ENCODE measurements at regions not wholly inside any gene's neighbourhood (a gene's known extent, or its start where the extent isn't known, plus 50 kb on each side); places are given as distances from the start of the nearest gene placed in this dataset.

DNA sequence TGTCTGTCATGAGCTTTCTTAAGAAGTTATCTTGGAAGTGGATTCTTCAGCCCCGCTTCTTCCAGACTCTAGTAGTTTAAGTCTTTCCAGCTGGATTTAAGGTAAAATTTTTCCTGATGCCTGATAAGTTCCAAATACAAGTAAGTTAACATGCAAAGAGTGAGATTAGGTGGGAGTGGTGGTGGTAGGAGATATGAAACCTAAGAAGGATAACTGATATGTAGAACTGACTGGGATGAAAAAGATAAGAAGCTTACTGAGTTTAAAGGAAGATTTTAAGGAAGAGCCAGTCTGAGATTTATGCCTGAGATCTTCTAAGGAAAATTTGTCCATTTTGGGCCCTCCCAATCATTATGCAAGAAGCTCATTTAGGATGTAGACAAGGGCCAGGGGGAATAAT is 250.9 kb upstream of the SYT10 start:
- ATAC-seq (ENCODE audit: insufficient read depth, low FRiP score) (no peak), DNase-seq (no peak)
- 90 to 94% methylated on average over 1 of the region's 1 CpG for WGBS, 2 donors
- no peaks in the 10 kb centered on the region for H3K9me3 ChIP-seq (ENCODE audit: control insufficient read depth in 4 of 4, insufficient read depth in 3 of 4, low read length in 3 of 4)
- no peaks in the 10 kb centered on the region for H3K4me1 ChIP-seq (ENCODE audit: control insufficient read depth in 5 of 5, insufficient read depth in 5 of 5, low read length in 5 of 5)
- no peak overlapping the region for H3K4me3 ChIP-seq
- no peak for TF ChIP-seq CTCF (IDR thresholded peaks at IDR 0.05; ENCODE audit: control extremely low read depth, extremely low read depth)
- H3K36me3 ChIP-seq (ENCODE audit: control insufficient read depth in 4 of 4, insufficient read depth in 4 of 4, low read length in 4 of 4), result no peaks in the 10 kb centered on the region
- H3K9ac ChIP-seq (ENCODE audit: insufficient read depth in 1 of 2, low read length in 2 of 2), result no peak overlapping the region
- H3K27me3 ChIP-seq (ENCODE audit: control insufficient read depth in 3 of 3, insufficient read depth in 3 of 3, low read length in 2 of 3), result no peaks in the 10 kb centered on the region
- H3K27ac ChIP-seq (ENCODE audit: low read depth in 1 of 2, low read length in 1 of 2), result no peak overlapping the region

GRCh38 chr12:33703221-33703620 is 263.6 kb upstream of the SYT10 start:
- Histone ChIP-seq H3K4me1 (ENCODE audit: control insufficient read depth in 5 of 5, insufficient read depth in 5 of 5, low read length in 5 of 5) (no peaks in the 10 kb centered on the region), H3K27ac (ENCODE audit: low read depth in 1 of 2, low read length in 1 of 2) (no peak overlapping the region), H3K9ac (ENCODE audit: insufficient read depth in 1 of 2, low read length in 2 of 2) (no peak overlapping the region), H3K4me3 (no peak overlapping the region), H3K27me3 (ENCODE audit: control insufficient read depth in 3 of 3, insufficient read depth in 3 of 3, low read length in 2 of 3) (no peaks in the 10 kb centered on the region), H3K36me3 (ENCODE audit: control insufficient read depth in 4 of 4, insufficient read depth in 4 of 4, low read length in 4 of 4) (no peaks in the 10 kb centered on the region), H3K9me3 (ENCODE audit: control insufficient read depth in 4 of 4, insufficient read depth in 3 of 4, low read length in 3 of 4) (no peaks in the 10 kb centered on the region)
- WGBS, 2 donors, result 93 to 95% methylated on average over 1 of the region's 1 CpG
- no peak for TF ChIP-seq CTCF (IDR thresholded peaks at IDR 0.05; ENCODE audit: control extremely low read depth, extremely low read depth)
- ATAC-seq (ENCODE audit: insufficient read depth, low FRiP score) (no peak), DNase-seq (no peak)

DNA sequence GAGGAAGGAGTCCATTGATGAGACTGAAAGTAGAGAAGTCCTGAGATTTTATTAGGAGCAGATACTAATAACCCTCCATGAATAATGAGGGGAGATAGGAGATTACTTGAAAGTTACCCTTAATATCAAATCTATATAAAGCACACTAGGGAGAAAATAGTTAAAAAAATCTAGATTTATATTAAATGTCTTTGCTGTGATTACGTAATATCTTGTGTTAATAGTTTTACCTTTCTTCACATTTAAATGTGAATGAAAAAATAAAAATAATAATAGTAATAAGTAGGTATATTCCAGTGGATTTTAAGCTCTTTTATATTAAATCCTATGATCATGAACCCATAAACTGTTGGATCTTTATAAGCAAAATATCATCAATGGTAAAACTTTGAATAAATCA is 267.3 kb upstream of the SYT10 start:
- no peaks in the 10 kb centered on the region for H3K36me3 ChIP-seq (ENCODE audit: control insufficient read depth in 4 of 4, insufficient read depth in 4 of 4, low read length in 4 of 4)
- H3K9ac ChIP-seq (ENCODE audit: insufficient read depth in 1 of 2, low read length in 2 of 2), result no peak overlapping the region
- DNase-seq (no peak), ATAC-seq (ENCODE audit: insufficient read depth, low FRiP score) (no peak)
- no peak for TF ChIP-seq CTCF (IDR thresholded peaks at IDR 0.05; ENCODE audit: control extremely low read depth, extremely low read depth)
- no peaks in the 10 kb centered on the region for H3K4me1 ChIP-seq (ENCODE audit: control insufficient read depth in 5 of 5, insufficient read depth in 5 of 5, low read length in 5 of 5)
- 89 to 93% methylated on average over 1 of the region's 1 CpG for WGBS, 2 donors
- no peak overlapping the region for H3K27ac ChIP-seq (ENCODE audit: low read depth in 1 of 2, low read length in 1 of 2)
- H3K27me3 ChIP-seq (ENCODE audit: control insufficient read depth in 3 of 3, insufficient read depth in 3 of 3, low read length in 2 of 3), result no peaks in the 10 kb centered on the region
- H3K4me3 ChIP-seq, result no peak overlapping the region
- no peaks in the 10 kb centered on the region for H3K9me3 ChIP-seq (ENCODE audit: control insufficient read depth in 4 of 4, insufficient read depth in 3 of 4, low read length in 3 of 4)

DNA sequence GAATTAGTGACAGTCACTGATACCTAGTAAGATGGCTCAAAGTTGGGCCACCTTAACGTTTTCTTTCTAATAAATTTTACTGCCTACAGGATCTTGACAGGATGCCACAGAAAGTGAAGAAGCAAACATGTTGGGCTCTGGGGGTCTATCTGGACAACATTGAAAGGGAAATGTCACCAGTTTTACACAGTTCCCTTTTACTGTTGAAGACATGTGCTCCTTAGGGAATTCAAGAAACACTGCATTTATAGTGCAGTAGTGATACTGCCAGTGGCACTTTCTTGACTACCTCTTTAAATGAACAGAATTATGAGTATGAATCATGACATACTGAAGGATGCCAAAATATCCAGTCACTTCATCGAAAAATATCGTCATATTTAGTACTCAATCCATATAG is 269.3 kb upstream of the SYT10 start:
- Histone ChIP-seq H3K36me3 (ENCODE audit: control insufficient read depth in 4 of 4, insufficient read depth in 4 of 4, low read length in 4 of 4) (no peaks in the 10 kb centered on the region), H3K4me3 (no peak overlapping the region), H3K4me1 (ENCODE audit: control insufficient read depth in 5 of 5, insufficient read depth in 5 of 5, low read length in 5 of 5) (no peaks in the 10 kb centered on the region), H3K27me3 (ENCODE audit: control insufficient read depth in 3 of 3, insufficient read depth in 3 of 3, low read length in 2 of 3) (no peaks in the 10 kb centered on the region), H3K9me3 (ENCODE audit: control insufficient read depth in 4 of 4, insufficient read depth in 3 of 4, low read length in 3 of 4) (no peaks in the 10 kb centered on the region), H3K27ac (ENCODE audit: low read depth in 1 of 2, low read length in 1 of 2) (no peak overlapping the region), H3K9ac (ENCODE audit: insufficient read depth in 1 of 2, low read length in 2 of 2) (no peak overlapping the region)
- DNase-seq (no peak), ATAC-seq (ENCODE audit: insufficient read depth, low FRiP score) (no peak)
- no peak for TF ChIP-seq CTCF (IDR thresholded peaks at IDR 0.05; ENCODE audit: control extremely low read depth, extremely low read depth)
- 67 to 89% methylated on average over 3 of the region's 3 CpGs for WGBS, 2 donors

All from lung (tissue), 11 donors.